Osteocyte (in vitro differentiated cells): ENCODE measurements at regions not wholly inside any gene's neighbourhood (a gene's known extent, or its start where the extent isn't known, plus 50 kb on each side); places are given as distances from the start of the nearest gene placed in this dataset.

Experiments used
- DNase-seq: peaks from one replicate; pipeline ENCODE4 v3.0.0; 2021; ENCODE audit warnings: mixed read lengths; ENCODE audit not compliant: unreplicated experiment; ENCODE audit errors: extremely low spot score
- H3K27ac Mint-ChIP-seq: one replicate; pipeline ENCODE4 v1.8.0; 2021; ENCODE audit warnings: mild to moderate bottlenecking, mixed read lengths; ENCODE audit not compliant: unreplicated experiment
- H3K27me3 Mint-ChIP-seq: one replicate; pipeline ENCODE4 v1.8.0; 2021; ENCODE audit warnings: mixed read lengths; ENCODE audit not compliant: unreplicated experiment
- H3K36me3 Mint-ChIP-seq: one replicate; pipeline ENCODE4 v1.8.0; 2021; ENCODE audit warnings: mixed read lengths; ENCODE audit not compliant: unreplicated experiment
- H3K4me1 Mint-ChIP-seq: one replicate; pipeline ENCODE4 v1.8.0; 2021; ENCODE audit warnings: mixed read lengths; ENCODE audit not compliant: unreplicated experiment
- H3K4me3 Mint-ChIP-seq: one replicate; pipeline ENCODE4 v1.8.0; 2021; ENCODE audit warnings: mild to moderate bottlenecking, moderate library complexity, mixed read lengths; ENCODE audit not compliant: unreplicated experiment
- H3K9me3 Mint-ChIP-seq: one replicate; pipeline ENCODE4 v1.8.0; 2021; ENCODE audit warnings: mixed read lengths; ENCODE audit not compliant: unreplicated experiment
- CTCF ChIP-seq: fragments of 200-600 bp; sonication (generic); IDR thresholded peaks from 2 replicates; pipeline ENCODE4 v1.5.0; 2021; ENCODE audit warnings: antibody characterized with exemption, mild to moderate bottlenecking, moderate library complexity

GRCh38 chr12:18857656-18858055 is 119.7 kb downstream of the CAPZA3 start:
- Mint-ChIP-seq H3K9me3 (no peaks in the 10 kb centered on the region), H3K4me3 (no peak overlapping the region), H3K27me3 (no peaks in the 10 kb centered on the region), H3K27ac (no peak overlapping the region), H3K36me3 (no peaks in the 10 kb centered on the region), H3K4me1 (no peaks in the 10 kb centered on the region)
- no peak for TF ChIP-seq CTCF
- no peak for DNase-seq

- no peaks in the 10 kb centered on the region for H3K4me1 Mint-ChIP-seq
- no peak for TF ChIP-seq CTCF
- H3K4me3 Mint-ChIP-seq, result no peak overlapping the region
- H3K27ac Mint-ChIP-seq, result no peak overlapping the region
- H3K36me3 Mint-ChIP-seq, result no peaks in the 10 kb centered on the region
- no peaks in the 10 kb centered on the region for H3K27me3 Mint-ChIP-seq
- no peaks in the 10 kb centered on the region for H3K9me3 Mint-ChIP-seq
- DNase-seq, result no peak
Observed at GRCh38 chr12:18859400-18859799, 121.5 kb downstream of the CAPZA3 start.

- TF ChIP-seq CTCF, result peak; percentile 60
- no peaks in the 10 kb centered on the region for H3K36me3 Mint-ChIP-seq
- no peak for DNase-seq
- no peak overlapping the region for H3K27ac Mint-ChIP-seq
- H3K4me1 Mint-ChIP-seq, result peaks cover 17% of the 10 kb centered on the region
- H3K27me3 Mint-ChIP-seq, result no peaks in the 10 kb centered on the region
- no peak overlapping the region for H3K4me3 Mint-ChIP-seq
- no peaks in the 10 kb centered on the region for H3K9me3 Mint-ChIP-seq
Observed at GRCh38 chr12:18861287-18861858, 123.5 kb downstream of the CAPZA3 start.

- no peaks in the 10 kb centered on the region for H3K27me3 Mint-ChIP-seq
- no peak for DNase-seq
- H3K4me3 Mint-ChIP-seq, result no peak overlapping the region
- H3K9me3 Mint-ChIP-seq, result no peaks in the 10 kb centered on the region
- H3K36me3 Mint-ChIP-seq, result no peaks in the 10 kb centered on the region
- H3K27ac Mint-ChIP-seq, result no peak overlapping the region
- H3K4me1 Mint-ChIP-seq, result peaks cover 22% of the 10 kb centered on the region
- TF ChIP-seq CTCF, result no peak
Observed at GRCh38 chr12:18863769-18864500, 126.0 kb downstream of the CAPZA3 start.

- H3K9me3 Mint-ChIP-seq, result no peaks in the 10 kb centered on the region
- no peak for DNase-seq
- H3K4me1 Mint-ChIP-seq, result peaks cover 22% of the 10 kb centered on the region
- H3K4me3 Mint-ChIP-seq, result peak overlapping the region; percentile 45
- no peaks in the 10 kb centered on the region for H3K36me3 Mint-ChIP-seq
- H3K27me3 Mint-ChIP-seq, result no peaks in the 10 kb centered on the region
- TF ChIP-seq CTCF, result no peak
- H3K27ac Mint-ChIP-seq, result peak overlapping the region; percentile 70
Observed at GRCh38 chr12:18864900-18865561, 127.1 kb downstream of the CAPZA3 start.
